C4-2B (cell line): ENCODE measurements at regions not wholly inside any gene's neighbourhood (a gene's known extent, or its start where the extent isn't known, plus 50 kb on each side); places are given as distances from the start of the nearest gene placed in this dataset.

ENCODE experiments used
- ZFX ChIP-seq: fragments of 450-650 bp; IDR thresholded peaks from 2 replicates; pipeline ENCODE4 v1.6.1; 2017
- TF ChIP-seq, protein P1 (sequence below): fragments of 450-650 bp; conservative IDR thresholded peaks from 2 replicates; pipeline ENCODE4 v1.5.1; 2017; ENCODE audit warnings: mild to moderate bottlenecking

DNA sequence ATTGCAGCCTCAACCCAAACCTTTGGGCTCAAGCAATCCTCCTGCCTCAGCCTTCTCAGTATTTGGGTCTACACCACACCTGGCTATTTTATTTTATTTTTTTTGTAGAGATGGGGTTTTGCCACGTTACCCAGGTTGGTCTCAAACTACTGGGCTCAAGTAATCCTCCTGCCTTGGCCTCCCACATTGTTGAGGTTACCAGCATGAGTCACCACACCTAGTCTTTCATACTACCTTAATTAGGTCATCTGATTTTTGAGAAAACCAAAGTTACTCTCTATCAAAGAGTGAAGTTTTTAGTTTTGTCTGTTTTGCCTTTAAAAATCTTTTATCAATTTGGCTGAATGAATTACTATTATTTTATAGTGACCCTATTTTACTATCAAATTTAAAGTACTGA is 335.6 kb upstream of the LRRC4C start:
- TF ChIP-seq, protein P1, sequence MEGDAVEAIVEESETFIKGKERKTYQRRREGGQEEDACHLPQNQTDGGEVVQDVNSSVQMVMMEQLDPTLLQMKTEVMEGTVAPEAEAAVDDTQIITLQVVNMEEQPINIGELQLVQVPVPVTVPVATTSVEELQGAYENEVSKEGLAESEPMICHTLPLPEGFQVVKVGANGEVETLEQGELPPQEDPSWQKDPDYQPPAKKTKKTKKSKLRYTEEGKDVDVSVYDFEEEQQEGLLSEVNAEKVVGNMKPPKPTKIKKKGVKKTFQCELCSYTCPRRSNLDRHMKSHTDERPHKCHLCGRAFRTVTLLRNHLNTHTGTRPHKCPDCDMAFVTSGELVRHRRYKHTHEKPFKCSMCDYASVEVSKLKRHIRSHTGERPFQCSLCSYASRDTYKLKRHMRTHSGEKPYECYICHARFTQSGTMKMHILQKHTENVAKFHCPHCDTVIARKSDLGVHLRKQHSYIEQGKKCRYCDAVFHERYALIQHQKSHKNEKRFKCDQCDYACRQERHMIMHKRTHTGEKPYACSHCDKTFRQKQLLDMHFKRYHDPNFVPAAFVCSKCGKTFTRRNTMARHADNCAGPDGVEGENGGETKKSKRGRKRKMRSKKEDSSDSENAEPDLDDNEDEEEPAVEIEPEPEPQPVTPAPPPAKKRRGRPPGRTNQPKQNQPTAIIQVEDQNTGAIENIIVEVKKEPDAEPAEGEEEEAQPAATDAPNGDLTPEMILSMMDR: no peak
- TF ChIP-seq ZFX: no peak
